ENCODE measurements at regions not wholly inside any gene's neighbourhood (a gene's known extent, or its start where the extent isn't known, plus 50 kb on each side); places are given as distances from the start of the nearest gene placed in this dataset.
"Not testable (repeated sequence)": the region's sequence is repeated elsewhere in the genome, so short reads cannot be mapped to it uniquely, and the experiment has no call there.

DNA sequence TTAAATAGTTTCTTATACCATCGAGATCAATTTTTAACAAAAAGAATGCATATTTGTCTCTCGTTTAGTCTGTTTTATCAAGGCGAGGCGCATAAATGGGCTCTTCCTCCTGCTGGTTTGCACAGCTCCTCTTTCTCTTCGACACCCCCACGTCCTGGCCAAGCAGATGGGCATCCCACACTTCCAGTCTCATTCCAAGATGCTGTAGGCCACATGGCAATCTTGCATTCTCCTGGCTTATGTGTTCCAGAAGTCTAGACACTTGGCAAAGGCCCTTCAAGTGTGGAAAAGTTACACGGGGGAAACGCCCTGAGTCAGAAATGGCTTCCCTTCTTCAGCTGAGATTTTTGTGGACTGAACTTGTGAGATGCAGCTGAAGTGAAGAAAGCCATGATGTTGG lies 447.1 kb downstream of the QKI start:
- Histone ChIP-seq H3K36me3 (ENCODE audit: control insufficient read depth, low read length) (no peaks in the 10 kb centered on the region), H3K27ac (ENCODE audit: low read depth, low read length) (no peak overlapping the region), H3K4me1 (ENCODE audit: control insufficient read depth, low read length) (no peaks in the 10 kb centered on the region), H3F3A (ENCODE audit: control insufficient read depth, insufficient read depth) (no peaks in the 10 kb centered on the region), H3K9me2 (replicated peaks; ENCODE audit: control insufficient read depth, low read length) (no peaks in the 10 kb centered on the region), H3K9me3 (ENCODE audit: control insufficient read depth, insufficient read depth, low read length) (no peaks in the 10 kb centered on the region), H4K20me1 (ENCODE audit: control insufficient read depth, insufficient read depth, low read depth, low read length) (no peaks in the 10 kb centered on the region), H3K4me3 (ENCODE audit: low read length) (no peak overlapping the region), H3K79me2 (ENCODE audit: control insufficient read depth, low read length) (no peaks in the 10 kb centered on the region), H3K4me2 (ENCODE audit: low read length) (no peak overlapping the region), H3K27me3 (ENCODE audit: control insufficient read depth, low read length) (peaks cover 7% of the 10 kb centered on the region; the same call in 1 of the 2 replicates)
- no peak for TF ChIP-seq EZH2phosphoT487 (IDR thresholded peaks at IDR 0.05; ENCODE audit: borderline replicate concordance, low read length)
- TF ChIP-seq, protein P1, sequence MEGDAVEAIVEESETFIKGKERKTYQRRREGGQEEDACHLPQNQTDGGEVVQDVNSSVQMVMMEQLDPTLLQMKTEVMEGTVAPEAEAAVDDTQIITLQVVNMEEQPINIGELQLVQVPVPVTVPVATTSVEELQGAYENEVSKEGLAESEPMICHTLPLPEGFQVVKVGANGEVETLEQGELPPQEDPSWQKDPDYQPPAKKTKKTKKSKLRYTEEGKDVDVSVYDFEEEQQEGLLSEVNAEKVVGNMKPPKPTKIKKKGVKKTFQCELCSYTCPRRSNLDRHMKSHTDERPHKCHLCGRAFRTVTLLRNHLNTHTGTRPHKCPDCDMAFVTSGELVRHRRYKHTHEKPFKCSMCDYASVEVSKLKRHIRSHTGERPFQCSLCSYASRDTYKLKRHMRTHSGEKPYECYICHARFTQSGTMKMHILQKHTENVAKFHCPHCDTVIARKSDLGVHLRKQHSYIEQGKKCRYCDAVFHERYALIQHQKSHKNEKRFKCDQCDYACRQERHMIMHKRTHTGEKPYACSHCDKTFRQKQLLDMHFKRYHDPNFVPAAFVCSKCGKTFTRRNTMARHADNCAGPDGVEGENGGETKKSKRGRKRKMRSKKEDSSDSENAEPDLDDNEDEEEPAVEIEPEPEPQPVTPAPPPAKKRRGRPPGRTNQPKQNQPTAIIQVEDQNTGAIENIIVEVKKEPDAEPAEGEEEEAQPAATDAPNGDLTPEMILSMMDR (IDR thresholded peaks at IDR 0.05; ENCODE audit: low read depth, low read length, poor library complexity, severe bottlenecking), result no peak

DNA sequence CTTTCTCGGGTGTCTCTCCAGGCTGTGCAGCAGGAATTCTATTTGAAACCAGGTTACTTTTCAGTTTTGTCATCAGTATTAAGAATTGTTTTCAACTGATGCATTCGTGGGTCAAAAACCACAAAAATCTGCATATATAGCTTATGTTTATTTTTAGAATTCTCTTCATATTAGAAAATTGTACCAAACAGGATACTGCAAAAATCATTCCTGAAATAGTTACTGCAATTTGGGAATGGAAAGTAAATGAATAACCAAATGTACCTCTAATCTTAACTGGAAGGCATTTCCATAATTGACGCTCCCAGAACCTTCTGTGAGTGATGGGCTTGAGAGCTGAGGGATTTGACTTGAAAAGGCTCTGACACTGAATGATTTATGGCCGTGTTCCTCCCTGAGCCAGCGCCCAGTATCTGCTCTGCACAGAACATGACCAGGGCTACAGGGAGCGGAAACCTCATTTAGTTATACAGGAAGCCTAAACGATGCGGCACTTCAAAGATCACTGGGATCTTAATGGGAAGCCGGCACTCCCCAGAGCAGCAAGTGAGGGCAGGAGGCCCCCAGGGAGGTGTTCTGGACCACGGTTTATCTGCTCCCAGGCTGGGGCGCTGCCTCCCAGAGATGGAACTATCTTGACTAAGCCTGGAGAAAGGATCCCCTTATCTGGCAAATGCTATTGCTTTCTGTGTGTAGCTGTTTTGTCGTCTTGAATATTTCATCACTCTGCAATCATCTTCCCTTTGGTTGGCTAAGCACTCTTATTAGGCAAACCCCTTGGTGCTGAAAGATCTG lies 446.0 kb downstream of the QKI start:
- Histone ChIP-seq H3K4me3 (ENCODE audit: low read length) (no peak overlapping the region), H3K36me3 (ENCODE audit: control insufficient read depth, low read length) (no peaks in the 10 kb centered on the region), H3K27ac (ENCODE audit: low read depth, low read length) (no peak overlapping the region), H3K27me3 (ENCODE audit: control insufficient read depth, low read length) (peaks cover 7% of the 10 kb centered on the region; the same call in 1 of the 2 replicates), H3K4me2 (ENCODE audit: low read length) (no peak overlapping the region), H3K9me3 (ENCODE audit: control insufficient read depth, insufficient read depth, low read length) (no peaks in the 10 kb centered on the region), H3K9me2 (replicated peaks; ENCODE audit: control insufficient read depth, low read length) (no peaks in the 10 kb centered on the region), H3K79me2 (ENCODE audit: control insufficient read depth, low read length) (no peaks in the 10 kb centered on the region), H3F3A (ENCODE audit: control insufficient read depth, insufficient read depth) (no peaks in the 10 kb centered on the region), H3K4me1 (ENCODE audit: control insufficient read depth, low read length) (no peaks in the 10 kb centered on the region), H4K20me1 (ENCODE audit: control insufficient read depth, insufficient read depth, low read depth, low read length) (no peaks in the 10 kb centered on the region)
- TF ChIP-seq EZH2phosphoT487 (IDR thresholded peaks at IDR 0.05; ENCODE audit: borderline replicate concordance, low read length), result no peak

DNA sequence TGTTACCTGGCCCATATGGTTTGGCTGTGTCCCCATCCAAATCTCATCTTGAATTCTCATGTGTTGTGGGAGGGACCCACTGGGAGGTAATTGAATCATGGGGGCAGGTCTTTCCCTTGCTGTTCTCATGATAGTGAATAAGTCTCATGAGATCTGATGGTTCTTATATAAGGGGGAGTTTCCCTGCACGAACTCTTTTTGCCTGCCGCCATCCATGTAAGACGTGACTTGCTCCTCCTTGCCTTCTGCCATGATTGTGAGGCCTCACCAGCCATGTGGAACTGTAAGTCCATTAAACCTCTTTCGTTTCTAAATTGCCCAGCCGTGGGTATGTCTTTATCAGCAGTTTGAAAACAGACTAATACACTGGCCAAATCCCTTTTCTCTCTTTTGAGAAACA lies 444.4 kb downstream of the QKI start:
- H3K4me3 ChIP-seq (ENCODE audit: low read length); H3K27me3 ChIP-seq (ENCODE audit: control insufficient read depth, low read length); H4K20me1 ChIP-seq (ENCODE audit: control insufficient read depth, insufficient read depth, low read depth, low read length); H3K9me2 ChIP-seq (replicated peaks; ENCODE audit: control insufficient read depth, low read length); H3K4me2 ChIP-seq (ENCODE audit: low read length); H3K9me3 ChIP-seq (ENCODE audit: control insufficient read depth, insufficient read depth, low read length); H3F3A ChIP-seq (ENCODE audit: control insufficient read depth, insufficient read depth); H3K36me3 ChIP-seq (ENCODE audit: control insufficient read depth, low read length); H3K79me2 ChIP-seq (ENCODE audit: control insufficient read depth, low read length); H3K27ac ChIP-seq (ENCODE audit: low read depth, low read length); H3K4me1 ChIP-seq (ENCODE audit: control insufficient read depth, low read length): not testable (repeated sequence)

DNA sequence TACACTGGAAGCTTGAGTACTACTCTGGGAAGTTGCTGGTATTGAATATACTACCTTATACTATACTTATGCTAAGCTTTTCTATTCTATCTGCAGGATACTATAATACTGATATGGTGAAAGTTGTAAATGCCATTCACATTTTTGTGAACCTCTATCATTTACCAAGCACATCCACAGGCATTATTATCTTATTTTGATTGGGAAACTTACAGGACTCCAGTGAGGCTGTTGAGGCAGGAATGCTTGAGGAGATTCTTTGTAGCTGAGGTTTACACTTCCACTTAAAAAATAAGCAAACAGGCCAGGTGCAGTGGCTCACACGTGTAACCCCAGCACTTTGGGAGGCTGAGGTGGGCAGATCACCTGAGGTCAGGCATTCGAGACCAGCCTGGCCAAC lies 442.9 kb downstream of the QKI start:
- H3K27ac ChIP-seq (ENCODE audit: low read depth, low read length), result no peak overlapping the region
- no peaks in the 10 kb centered on the region for H3F3A ChIP-seq (ENCODE audit: control insufficient read depth, insufficient read depth)
- H3K9me2 ChIP-seq (replicated peaks; ENCODE audit: control insufficient read depth, low read length), result no peaks in the 10 kb centered on the region
- H3K9me3 ChIP-seq (ENCODE audit: control insufficient read depth, insufficient read depth, low read length), result no peaks in the 10 kb centered on the region
- H3K4me2 ChIP-seq (ENCODE audit: low read length), result no peak overlapping the region
- H3K27me3 ChIP-seq (ENCODE audit: control insufficient read depth, low read length), result peaks cover 7% of the 10 kb centered on the region; the same call in 1 of the 2 replicates
- H3K4me1 ChIP-seq (ENCODE audit: control insufficient read depth, low read length), result no peaks in the 10 kb centered on the region
- H4K20me1 ChIP-seq (ENCODE audit: control insufficient read depth, insufficient read depth, low read depth, low read length), result no peaks in the 10 kb centered on the region
- no peak overlapping the region for H3K4me3 ChIP-seq (ENCODE audit: low read length)
- no peaks in the 10 kb centered on the region for H3K79me2 ChIP-seq (ENCODE audit: control insufficient read depth, low read length)
- no peak for TF ChIP-seq EZH2phosphoT487 (IDR thresholded peaks at IDR 0.05; ENCODE audit: borderline replicate concordance, low read length)
- TF ChIP-seq, protein P1 (IDR thresholded peaks at IDR 0.05; ENCODE audit: low read depth, low read length, poor library complexity, severe bottlenecking), result no peak
- no peaks in the 10 kb centered on the region for H3K36me3 ChIP-seq (ENCODE audit: control insufficient read depth, low read length)
